ENCODE measurements at regions not wholly inside any gene's neighbourhood (a gene's known extent, or its start where the extent isn't known, plus 50 kb on each side); places are given as distances from the start of the nearest gene placed in this dataset.

- TF ChIP-seq TBX3 (IDR thresholded peaks at IDR 0.05; ENCODE audit: borderline replicate concordance) (no peak), ZC3H4 (CRISPR knock-in tag; IDR thresholded peaks at IDR 0.05; ENCODE audit: borderline replicate concordance) (no peak), ZBTB4 (CRISPR knock-in tag; IDR thresholded peaks at IDR 0.05; ENCODE audit: borderline replicate concordance) (no peak), NFYB (CRISPR knock-in tag; IDR thresholded peaks at IDR 0.05) (no peak), ZNF597 (CRISPR knock-in tag; IDR thresholded peaks at IDR 0.05) (no peak), ZNF263 (CRISPR knock-in tag; IDR thresholded peaks at IDR 0.05) (no peak)
Observed at GRCh38 chr16:13438064-13438463, 481.9 kb upstream of the ERCC4 start (continued).

- Histone ChIP-seq H2AFZ (ENCODE audit: low read length) (no peak overlapping the region), H3K27ac (ENCODE audit: extremely low read length, insufficient read depth, low read length) (no peak overlapping the region), H4K20me1 (ENCODE audit: insufficient read depth, low read length) (no peaks in the 10 kb centered on the region), H3K36me3 (replicated peaks in 1 of 2; ENCODE audit: control insufficient read depth in 1 of 2, insufficient read depth in 2 of 2, low read length in 2 of 2) (no peaks in the 10 kb centered on the region), H3K27me3 (ENCODE audit: control insufficient read depth in 1 of 2, insufficient read depth in 2 of 2, low read length in 2 of 2) (no peaks in the 10 kb centered on the region), H3K79me2 (ENCODE audit: insufficient read depth, low read length) (no peaks in the 10 kb centered on the region), H3K9me3 (ENCODE audit: low read length) (no peaks in the 10 kb centered on the region), H3K9ac (ENCODE audit: insufficient read depth, low read depth, low read length) (no peak overlapping the region), H3K4me2 (ENCODE audit: low read depth, low read length) (no peak overlapping the region), H3K4me3 (replicated peaks in 1 of 3; ENCODE audit: insufficient read depth in 1 of 3, low read depth in 2 of 3, low read length in 3 of 3) (no peak overlapping the region), H3K4me1 (ENCODE audit: insufficient read depth, low read length) (peaks cover 26% of the 10 kb centered on the region)
- intact Hi-C loops (cut with micrococcal nuclease; ENCODE audit: unreplicated experiment) (loop anchor here (5.0 kb wide), 1 partner anchor 542 kb away; no protein-coding TSS in a partner anchor), in situ Hi-C loops (cut with HindIII; ENCODE audit: extremely low pct_ligation_motif_present, low pct_unique_long_range_greater_than_20kb) (no loop called here)
- ChIA-PET POLR2A (no interaction called here), CTCF (ENCODE audit: low intra/inter-chr PET ratio, low total read pairs) (no interaction called here)
- 56% methylated on average over 9 of the region's 9 CpGs for WGBS (ENCODE audit: low lambda C conversion rate)
- no TSS peak for BruUV-seq (replicated peaks)
- FAIRE-seq (no peak), DNase-seq (ENCODE audit: low spot score) (no peak), ATAC-seq (no peak)
- no peak for TF ChIP-seq ZNF180 (CRISPR knock-in tag; IDR thresholded peaks at IDR 0.05; ENCODE audit: borderline replicate concordance, low read depth)
- TF ChIP-seq GMEB1 (CRISPR knock-in tag; IDR thresholded peaks at IDR 0.05; ENCODE audit: borderline replicate concordance) = no peak
- TF ChIP-seq CCAR2 (optimal IDR thresholded peaks at IDR 0.05; ENCODE audit: low read depth, low read length) = no peak
- no peak for TF ChIP-seq SUZ12 (IDR thresholded peaks at IDR 0.05; ENCODE audit: low read depth, low read length)
- no peak for TF ChIP-seq ZNF367 (CRISPR knock-in tag; IDR thresholded peaks at IDR 0.05; ENCODE audit: borderline replicate concordance)
- TF ChIP-seq PHF8 (CRISPR knock-in tag; IDR thresholded peaks at IDR 0.05) = no peak
- no peak for TF ChIP-seq LCORL (IDR thresholded peaks at IDR 0.05)
- no peak for TF ChIP-seq LCORL (CRISPR knock-in tag; IDR thresholded peaks at IDR 0.05)
- TF ChIP-seq HDAC1 (CRISPR knock-in tag; IDR thresholded peaks at IDR 0.05) = no peak
- TF ChIP-seq BHLHE40 (IDR thresholded peaks at IDR 0.05; ENCODE audit: low read length) = no peak
- TF ChIP-seq ZBTB26 (CRISPR knock-in tag; IDR thresholded peaks at IDR 0.05; ENCODE audit: borderline replicate concordance) = no peak
Observed at GRCh38 chr16:13439766-13440165, 480.2 kb upstream of the ERCC4 start.
